ENCODE measurements at regions not wholly inside any gene's neighbourhood (a gene's known extent, or its start where the extent isn't known, plus 50 kb on each side); places are given as distances from the start of the nearest gene placed in this dataset.

DNA sequence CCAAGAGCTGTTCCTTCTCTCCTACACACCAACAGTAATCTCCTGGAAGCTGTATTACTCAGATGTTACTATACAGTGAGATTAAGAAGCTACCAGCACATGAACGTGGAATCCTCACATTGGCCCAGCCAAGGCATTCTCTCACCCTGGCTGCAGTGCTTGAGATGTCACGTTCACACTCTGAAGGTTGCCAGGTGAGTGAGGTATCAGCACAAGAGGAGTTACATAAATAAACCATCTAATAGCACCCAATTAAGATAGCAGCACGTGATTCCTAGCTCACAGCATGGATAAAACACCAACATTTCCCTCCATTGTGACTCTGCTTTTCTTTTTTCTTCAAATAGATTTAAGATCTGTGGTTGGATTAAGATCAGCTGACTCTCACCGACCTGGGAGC is 182.8 kb downstream of the PLPP3 start:
- H2AK5ac ChIP-seq (ENCODE audit: insufficient read length, low read length): no peak overlapping the region
- H3K27ac Mint-ChIP-seq: no peak overlapping the region
- no peak overlapping the region for H3K4me2 ChIP-seq (ENCODE audit: insufficient read depth, insufficient read length, low read length)
- H3K23ac ChIP-seq (ENCODE audit: insufficient read length, low read depth, low read length): no peak overlapping the region
- no peak overlapping the region for H4K8ac ChIP-seq (replicated peaks; ENCODE audit: insufficient read length, low read depth, low read length)
- H3K27me3 ChIP-seq (ENCODE audit: insufficient read depth, low read length): no peaks in the 10 kb centered on the region
- H3K4me3 Mint-ChIP-seq: no peak overlapping the region
- H4K5ac ChIP-seq (ENCODE audit: insufficient read length, low read depth, low read length): no peak overlapping the region
- TF ChIP-seq, protein P1, sequence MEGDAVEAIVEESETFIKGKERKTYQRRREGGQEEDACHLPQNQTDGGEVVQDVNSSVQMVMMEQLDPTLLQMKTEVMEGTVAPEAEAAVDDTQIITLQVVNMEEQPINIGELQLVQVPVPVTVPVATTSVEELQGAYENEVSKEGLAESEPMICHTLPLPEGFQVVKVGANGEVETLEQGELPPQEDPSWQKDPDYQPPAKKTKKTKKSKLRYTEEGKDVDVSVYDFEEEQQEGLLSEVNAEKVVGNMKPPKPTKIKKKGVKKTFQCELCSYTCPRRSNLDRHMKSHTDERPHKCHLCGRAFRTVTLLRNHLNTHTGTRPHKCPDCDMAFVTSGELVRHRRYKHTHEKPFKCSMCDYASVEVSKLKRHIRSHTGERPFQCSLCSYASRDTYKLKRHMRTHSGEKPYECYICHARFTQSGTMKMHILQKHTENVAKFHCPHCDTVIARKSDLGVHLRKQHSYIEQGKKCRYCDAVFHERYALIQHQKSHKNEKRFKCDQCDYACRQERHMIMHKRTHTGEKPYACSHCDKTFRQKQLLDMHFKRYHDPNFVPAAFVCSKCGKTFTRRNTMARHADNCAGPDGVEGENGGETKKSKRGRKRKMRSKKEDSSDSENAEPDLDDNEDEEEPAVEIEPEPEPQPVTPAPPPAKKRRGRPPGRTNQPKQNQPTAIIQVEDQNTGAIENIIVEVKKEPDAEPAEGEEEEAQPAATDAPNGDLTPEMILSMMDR (conservative IDR thresholded peaks at IDR 0.05): no peak
- H2BK15ac ChIP-seq (ENCODE audit: low read depth, low read length): no peak overlapping the region
- no peaks in the 10 kb centered on the region for H4K20me1 ChIP-seq (ENCODE audit: control insufficient read depth, insufficient read depth, insufficient read length)
- H3T11ph ChIP-seq (ENCODE audit: low read length): no peak overlapping the region
- no peak overlapping the region for H2BK5ac ChIP-seq (ENCODE audit: insufficient read length, low read length)
- H3K18ac ChIP-seq (ENCODE audit: insufficient read length, low read depth, low read length): no peak overlapping the region
- no peak overlapping the region for H2BK120ac ChIP-seq (ENCODE audit: low read depth, low read length, poor library complexity, severe bottlenecking)
- H3K9ac ChIP-seq (ENCODE audit: extremely low read depth, insufficient read length, low read length): no peak overlapping the region
- H3K4me1 Mint-ChIP-seq: peaks cover 21% of the 10 kb centered on the region in 2 experiments
- no peak overlapping the region for H2AFZ ChIP-seq (ENCODE audit: low read length)
- H3K79me1 ChIP-seq (ENCODE audit: insufficient read depth, low read depth, low read length, poor library complexity, severe bottlenecking): no peaks in the 10 kb centered on the region
- H3K56ac ChIP-seq (ENCODE audit: insufficient read length, low read depth, low read length): no peak overlapping the region
- H3K9me3 Mint-ChIP-seq: no peaks in the 10 kb centered on the region
- no CpG with 5 or more reads among the region's 4 CpGs for WGBS (ENCODE audit: extremely low coverage, insufficient read length, low lambda C conversion rate)
- H3K27ac ChIP-seq (ENCODE audit: insufficient read length, low read depth, low read length): no peak overlapping the region
- no peaks in the 10 kb centered on the region for H3K9me3 ChIP-seq (ENCODE audit: control insufficient read depth, low read depth, low read length)
- no peaks in the 10 kb centered on the region for H3K27me3 Mint-ChIP-seq (ENCODE audit: low read depth)
- H3K4me1 ChIP-seq (ENCODE audit: insufficient read depth, low read length): no peaks in the 10 kb centered on the region; the same call in 1 of the 2 replicates
- H3K4ac ChIP-seq (ENCODE audit: low read depth, low read length): no peak overlapping the region
- no peaks in the 10 kb centered on the region for H3K79me2 ChIP-seq (ENCODE audit: insufficient read depth, low read length)
- H2BK12ac ChIP-seq (ENCODE audit: insufficient read length, low read depth, low read length): no peak overlapping the region
- H2BK20ac ChIP-seq (ENCODE audit: low read depth, low read length, poor library complexity, severe bottlenecking): no peak overlapping the region
- H3K14ac ChIP-seq (ENCODE audit: insufficient read depth, low read length): no peak overlapping the region
- H3K23me2 ChIP-seq (ENCODE audit: insufficient read length, low read depth, low read length, poor library complexity, severe bottlenecking): no peaks in the 10 kb centered on the region
- no peak for DNase-seq
- no peaks in the 10 kb centered on the region for H3K36me3 Mint-ChIP-seq (ENCODE audit: insufficient read depth in 1 of 3, low read depth in 3 of 3)
- H4K91ac ChIP-seq (ENCODE audit: insufficient read length, low read depth, low read length): no peak overlapping the region

Data from H9 (cell line).